Esophagus (tissue), 2 donors: ENCODE measurements at regions not wholly inside any gene's neighbourhood (a gene's known extent, or its start where the extent isn't known, plus 50 kb on each side); places are given as distances from the start of the nearest gene placed in this dataset.

Experiments
- H3K27ac ChIP-seq, 2 donors: one replicate each; pipeline ENCODE4 v1.5.1; 2013; ENCODE audit warnings: low read depth in 2 of 2, mild to moderate bottlenecking in 2 of 2, inconsistent platforms in 1 of 2, low read length in 1 of 2, moderate library complexity in 1 of 2
- H3K27me3 ChIP-seq, 2 donors: one replicate each; pipeline ENCODE4 v1.6.1; 2013; ENCODE audit warnings: low read length in 2 of 2, control low read depth in 1 of 2, mild to moderate bottlenecking in 1 of 2; ENCODE audit not compliant: insufficient read depth in 2 of 2, control insufficient read depth in 1 of 2
- H3K36me3 ChIP-seq, 2 donors: one replicate each; pipeline ENCODE4 v1.6.1; 2013; ENCODE audit warnings: low read length in 1 of 2; ENCODE audit not compliant: control insufficient read depth in 2 of 2, insufficient read depth in 2 of 2
- H3K4me1 ChIP-seq, 2 donors: one replicate each; pipeline ENCODE4 v1.6.1; 2013; ENCODE audit warnings: low read length in 1 of 2; ENCODE audit not compliant: control insufficient read depth in 2 of 2, insufficient read depth in 2 of 2
- H3K4me3 ChIP-seq, 2 donors: one replicate each; pipeline ENCODE4 v1.5.1; 2013; ENCODE audit warnings: low read length in 2 of 2, mild to moderate bottlenecking in 2 of 2, low read depth in 1 of 2, moderate library complexity in 1 of 2
- H3K9me3 ChIP-seq, 2 donors: one replicate each; pipeline ENCODE4 v1.6.1; 2013; ENCODE audit warnings: mild to moderate bottlenecking in 2 of 2, low read depth in 1 of 2, low read length in 1 of 2, moderate library complexity in 1 of 2; ENCODE audit not compliant: control insufficient read depth in 2 of 2, insufficient read depth in 1 of 2
- WGBS, 2 donors: extraction: QIAGEN DNeasy Blood & Tissue Kit; methylation state at CpG; one replicate each; pipeline ENCODE4 v1.1.7; 2013; 5-methylcytosine and 5-hydroxymethylcytosine counted together
- donor health status: healthy with polysubstance abuse.
- donor health status: Bipolar disorder and iron deficiency.

DNA sequence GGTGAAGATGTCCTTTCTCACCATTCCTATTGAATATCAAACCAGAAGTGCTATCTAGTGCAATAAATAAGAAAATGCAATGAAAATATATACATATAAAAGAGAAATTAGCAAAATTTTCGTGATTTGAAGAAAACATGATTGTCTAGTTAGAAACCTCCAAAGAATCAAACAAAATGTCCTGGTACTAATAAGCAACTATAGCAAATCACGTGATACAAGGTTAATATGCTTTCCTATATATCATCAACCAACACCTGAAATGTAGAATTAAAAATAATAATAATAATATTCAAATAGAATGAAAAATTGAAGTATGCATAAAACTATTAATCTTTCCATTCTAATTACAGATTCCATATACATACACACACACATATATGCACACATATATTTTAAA, 183.9 kb upstream of the POM121L12 start:
- H3K36me3 ChIP-seq: no peaks in the 10 kb centered on the region
- peaks cover 0 to 1% of the 10 kb centered on the region in 2 donors for H3K9me3 ChIP-seq
- no peaks in the 10 kb centered on the region for H3K4me1 ChIP-seq
- no peak overlapping the region for H3K27ac ChIP-seq
- no peaks in the 10 kb centered on the region for H3K27me3 ChIP-seq
- WGBS, 2 donors: 40 to 49% methylated on average over 2 of the region's 2 CpGs
- H3K4me3 ChIP-seq: no peak overlapping the region

DNA sequence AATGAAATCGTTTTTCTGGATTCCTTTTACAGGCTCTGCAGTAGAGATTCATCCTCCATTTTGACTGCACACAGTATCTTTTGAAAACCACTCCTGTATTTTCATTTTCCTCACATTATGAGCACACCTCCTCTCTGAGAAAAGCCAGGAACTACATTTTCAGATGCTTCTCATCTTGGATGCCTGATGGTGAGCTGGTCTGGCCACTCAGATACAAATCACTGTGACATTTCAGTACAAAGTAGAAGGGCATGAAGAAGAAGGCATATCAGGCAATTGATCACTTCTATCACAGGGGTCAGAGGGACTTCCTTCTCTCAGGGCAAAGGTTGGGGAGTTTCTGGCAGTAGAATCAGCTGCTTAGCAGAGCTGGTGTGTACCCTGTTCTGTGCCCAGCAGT, 192.0 kb upstream of the POM121L12 start:
- Histone ChIP-seq H3K27ac (no peak overlapping the region), H3K9me3 (peaks cover 2 to 5% of the 10 kb centered on the region in 2 donors), H3K27me3 (no peaks in the 10 kb centered on the region), H3K36me3 (no peaks in the 10 kb centered on the region), H3K4me1 (no peaks in the 10 kb centered on the region), H3K4me3 (no peak overlapping the region)
- 11 to 34% methylated on average over 1 of the region's 1 CpG for WGBS, 2 donors

- 81 to 86% methylated on average over 4 of the region's 4 CpGs for WGBS, 2 donors
These were observed 193.1 kb upstream of the POM121L12 start for GRCh38 chr7:52842202-52842900.

DNA sequence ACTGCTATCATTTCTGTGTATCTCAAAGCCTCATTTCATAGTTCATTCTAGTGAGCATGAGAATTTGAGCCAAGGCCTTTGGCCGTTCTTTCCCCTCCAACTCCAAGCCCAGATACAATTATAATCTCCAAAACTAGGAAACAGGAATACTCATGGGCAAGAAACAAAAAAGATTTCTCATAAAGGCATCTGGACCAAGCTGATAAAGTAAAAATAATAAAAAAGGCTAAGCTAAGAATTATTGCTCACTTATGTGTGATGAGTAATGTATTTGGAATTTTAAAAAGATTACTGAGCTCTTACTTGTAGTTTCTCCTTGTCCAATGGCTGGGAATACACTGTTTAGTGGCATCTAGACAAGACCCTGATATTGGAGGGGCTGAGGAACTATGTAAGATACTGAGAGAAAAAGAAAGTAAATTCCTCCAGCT, 196.4 kb upstream of the POM121L12 start:
- Histone ChIP-seq H3K4me1 (no peaks in the 10 kb centered on the region), H3K36me3 (no peaks in the 10 kb centered on the region)
- WGBS, 2 donors: 24 to 44% methylated on average over 1 of the region's 1 CpG

More at GRCh38 chr7:52842202-52842900, 193.1 kb upstream of the POM121L12 start:
- no peaks in the 10 kb centered on the region for H3K36me3 ChIP-seq
- H3K9me3 ChIP-seq: peaks cover 2 to 5% of the 10 kb centered on the region in 2 donors
- no peaks in the 10 kb centered on the region for H3K27me3 ChIP-seq
- H3K4me1 ChIP-seq: no peaks in the 10 kb centered on the region
- no peak overlapping the region for H3K27ac ChIP-seq
- H3K4me3 ChIP-seq: no peak overlapping the region

GRCh38 chr7:52831321-52831720, 204.1 kb upstream of the POM121L12 start:
- Histone ChIP-seq H3K4me1 (no peaks in the 10 kb centered on the region), H3K4me3 (no peak overlapping the region), H3K27me3 (no peaks in the 10 kb centered on the region), H3K27ac (no peak overlapping the region), H3K36me3 (no peaks in the 10 kb centered on the region), H3K9me3 (peaks cover 2 to 5% of the 10 kb centered on the region in 2 donors)
- 51 to 57% methylated on average over 5 of the region's 5 CpGs for WGBS, 2 donors

More for the DNA sequence above, 196.4 kb upstream of the POM121L12 start:
- H3K4me3 ChIP-seq: no peak overlapping the region
- no peak overlapping the region for H3K27ac ChIP-seq
- H3K9me3 ChIP-seq: no peaks in the 10 kb centered on the region
- no peaks in the 10 kb centered on the region for H3K27me3 ChIP-seq

DNA sequence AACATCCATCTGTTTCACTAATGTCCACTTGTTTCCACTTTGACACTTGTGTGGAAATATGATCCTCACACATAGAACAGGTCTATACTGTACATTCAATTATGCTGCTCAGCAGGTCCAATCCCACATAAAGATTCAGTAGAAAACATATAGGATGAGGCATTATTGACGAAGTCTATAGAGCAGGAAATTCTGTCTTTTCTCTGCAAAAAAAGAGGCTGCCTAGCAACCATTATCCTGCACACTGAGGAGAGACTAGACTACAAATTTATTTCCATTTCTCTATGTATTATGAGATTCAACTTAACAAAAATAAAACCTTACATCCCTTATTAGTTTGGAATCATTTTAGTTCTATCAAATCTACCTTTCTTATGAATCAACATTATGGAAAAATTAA, 204.6 kb upstream of the POM121L12 start:
- no peak overlapping the region for H3K4me3 ChIP-seq
- H3K27me3 ChIP-seq: no peaks in the 10 kb centered on the region
- no peaks in the 10 kb centered on the region for H3K36me3 ChIP-seq
- H3K27ac ChIP-seq: no peak overlapping the region
- WGBS, 2 donors: 76 to 79% methylated on average over 1 of the region's 1 CpG
- H3K4me1 ChIP-seq: no peaks in the 10 kb centered on the region
- H3K9me3 ChIP-seq: peaks cover 2 to 5% of the 10 kb centered on the region in 2 donors

- Histone ChIP-seq H3K36me3 (no peaks in the 10 kb centered on the region), H3K9me3 (peaks cover 5 to 7% of the 10 kb centered on the region in 2 donors), H3K4me3 (no peak overlapping the region), H3K4me1 (no peaks in the 10 kb centered on the region), H3K27ac (no peak overlapping the region), H3K27me3 (no peaks in the 10 kb centered on the region)
- WGBS, 2 donors: 72 to 84% methylated on average over 6 of the region's 6 CpGs
These were observed 208.7 kb upstream of the POM121L12 start for GRCh38 chr7:52826515-52827265.

DNA sequence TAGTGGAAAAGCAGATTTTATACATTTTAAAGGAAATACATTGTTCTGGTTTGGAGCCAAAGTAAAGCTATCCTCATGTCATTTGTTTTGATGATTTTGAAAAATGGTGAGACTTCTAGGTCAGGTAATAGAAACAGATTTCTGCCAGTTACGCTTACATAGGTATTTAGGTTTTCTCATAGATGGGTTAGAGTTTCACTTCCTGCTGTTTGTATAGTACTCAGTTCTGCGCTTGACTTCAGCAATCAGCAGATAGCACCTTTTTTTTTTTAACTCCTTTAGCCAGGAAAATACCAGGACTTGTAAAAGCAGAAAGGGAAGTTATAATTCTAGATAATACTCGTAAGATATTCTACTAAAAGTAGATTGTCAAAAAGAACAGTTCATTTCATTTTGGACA, 209.8 kb upstream of the POM121L12 start:
- H3K9me3 ChIP-seq: peaks cover 7 to 10% of the 10 kb centered on the region in 2 donors
- WGBS, 2 donors: 19 to 33% methylated on average over 3 of the region's 3 CpGs
- H3K27me3 ChIP-seq: no peaks in the 10 kb centered on the region
- no peaks in the 10 kb centered on the region for H3K36me3 ChIP-seq
- H3K27ac ChIP-seq: no peak overlapping the region
- H3K4me1 ChIP-seq: no peaks in the 10 kb centered on the region
- no peak overlapping the region for H3K4me3 ChIP-seq

DNA sequence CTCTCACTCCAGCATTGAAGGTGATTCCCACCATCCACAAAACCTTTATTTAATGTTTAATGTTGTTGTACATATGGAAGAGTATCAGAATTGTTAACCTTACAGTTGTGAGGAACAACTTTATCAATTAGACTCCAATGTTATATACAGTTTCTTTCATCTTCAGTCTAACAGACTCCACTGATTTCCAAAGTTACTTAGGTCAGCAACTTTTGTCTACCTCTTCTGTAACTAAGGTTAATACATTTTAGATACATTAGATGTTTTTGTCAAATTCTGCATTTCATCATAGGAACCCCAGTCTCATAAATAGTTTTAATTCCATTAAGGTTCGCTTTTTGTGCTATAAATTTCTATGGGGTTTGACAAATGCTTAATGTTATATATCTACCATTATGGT, 223.9 kb upstream of the POM121L12 start:
- WGBS, 2 donors: 79% methylated on average over 1 of the region's 1 CpG
- Histone ChIP-seq H3K27me3 (no peaks in the 10 kb centered on the region), H3K27ac (no peak overlapping the region), H3K9me3 (peaks cover 5% of the 10 kb centered on the region in 2 donors), H3K4me1 (no peaks in the 10 kb centered on the region), H3K4me3 (no peak overlapping the region), H3K36me3 (no peaks in the 10 kb centered on the region)
